ENCODE measurements at regions not wholly inside any gene's neighbourhood (a gene's known extent, or its start where the extent isn't known, plus 50 kb on each side); places are given as distances from the start of the nearest gene placed in this dataset.

DNA sequence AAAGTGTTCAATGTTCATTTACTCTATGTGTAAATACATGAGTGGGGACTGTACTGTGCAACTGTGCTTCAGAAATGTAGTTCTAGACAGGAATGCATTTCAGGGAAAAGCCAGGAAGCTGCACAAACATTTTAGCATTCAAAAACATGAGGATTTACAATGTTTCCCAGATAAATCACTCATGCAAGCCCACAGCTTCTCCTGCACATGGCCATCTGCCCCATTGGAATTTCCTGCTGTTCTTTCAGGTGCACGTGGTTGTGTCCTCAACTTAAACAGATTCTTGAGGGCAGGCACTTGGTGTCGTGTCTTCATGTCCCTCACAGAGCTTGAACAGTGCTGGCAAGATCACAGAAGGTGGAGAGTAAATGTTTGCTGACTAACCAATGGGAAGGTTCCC is 101.5 kb downstream of the UNC5CL start (continued):
- no peak for TF ChIP-seq BACH1 (IDR thresholded peaks at IDR 0.05; ENCODE audit: low read length)
